HepG2 (cell line): ENCODE measurements at regions not wholly inside any gene's neighbourhood (a gene's known extent, or its start where the extent isn't known, plus 50 kb on each side); places are given as distances from the start of the nearest gene placed in this dataset.

Experiments used
- ATAC-seq: fragments of 200-7000 bp; cut with Tn5 transposase; 3 replicates; pipeline ENCODE4 v1.9.1; 2020; ENCODE audit warnings: mild to moderate bottlenecking, moderate library complexity
- BruUV-seq: library from RNA; stranded (reverse); fragments of 400-500 nt; replicated peaks from 2 replicates; lab custom pipeline; 2021; lab: Mats Ljungman, UMichigan
- CTCF ChIA-PET: fragments of 300-600 bp; formaldehyde crosslinking; extraction: SDS; loops from one replicate; lab custom pipeline; 2021; ENCODE audit warnings: low total read pairs, inconsistent platforms, low intra/inter-chr PET ratio; lab: Yijun Ruan, JAX
- POLR2A ChIA-PET: fragments of 350-600 bp; sonication (Branson Sonifier 250); formaldehyde crosslinking; loops from one replicate; lab custom pipeline; 2020; ENCODE audit warnings: antibody characterized with exemption, inconsistent platforms; lab: Yijun Ruan, JAX
- DNase-seq: peaks from one replicate; pipeline ENCODE4 v3.0.0-alpha.2; 2015; ENCODE audit warnings: low spot score
- FAIRE-seq: peaks from 3 replicates; lab custom pipeline; 2011; peaks lifted over from hg19 to GRCh38; lab: Jason Lieb, UNC
- H2AFZ ChIP-seq: one replicate; pipeline ENCODE4 v1.6.1; 2011; ENCODE audit warnings: low read length, inconsistent platforms
- H3K27ac ChIP-seq: fragments of 300-600 bp; 3 replicates; pipeline ENCODE4 v1.8.0; 2011; ENCODE audit warnings: mixed run types, mild to moderate bottlenecking, mixed read lengths, low read length, inconsistent platforms; ENCODE audit not compliant: insufficient read depth; ENCODE audit errors: extremely low read length
- H3K27me3 ChIP-seq, 2 experiments: fragments of 200-600 bp in 1 of 2; 2 replicates in 1 of 2; 3 replicates in 1 of 2; pipeline versions ENCODE4 v1.6.0 to v1.8.0; 2011; ENCODE audit warnings: low read length in 2 of 2, mild to moderate bottlenecking in 2 of 2, moderate library complexity in 2 of 2, inconsistent platforms in 1 of 2; ENCODE audit not compliant: insufficient read depth in 2 of 2, control insufficient read depth in 1 of 2
- H3K36me3 ChIP-seq, 2 experiments: fragments of 200-600 bp in 1 of 2; replicated peaks in 1 of 2; 2 replicates in 1 of 2; 3 replicates in 1 of 2; pipeline versions ENCODE4 v1.5.1 to v1.8.0; 2011; ENCODE audit warnings: low read length in 2 of 2, inconsistent platforms in 1 of 2; ENCODE audit not compliant: insufficient read depth in 2 of 2, control insufficient read depth in 1 of 2
- H3K4me1 ChIP-seq: 2 replicates; pipeline ENCODE4 v1.5.1; 2012; ENCODE audit warnings: low read length, inconsistent platforms; ENCODE audit not compliant: insufficient read depth
- H3K4me2 ChIP-seq: 2 replicates; pipeline ENCODE4 v1.6.0; 2011; ENCODE audit warnings: low read depth, low read length, inconsistent platforms
- H3K4me3 ChIP-seq, 3 experiments: fragments of 200-600 bp in 1 of 3; sonication (generic), shearing (Covaris generic) in 1 of 3; replicated peaks in 1 of 3; 2 replicates each; pipeline ENCODE4 v1.5.1; 2011 to 2016; ENCODE audit warnings: low read length in 3 of 3, inconsistent platforms in 2 of 3, low read depth in 2 of 3, mild to moderate bottlenecking in 2 of 3, control low read depth in 1 of 3, mixed read lengths in 1 of 3; ENCODE audit not compliant: insufficient read depth in 1 of 3
- H3K79me2 ChIP-seq: one replicate; pipeline ENCODE4 v1.6.1; 2011; ENCODE audit warnings: low read length, inconsistent platforms; ENCODE audit not compliant: insufficient read depth
- H3K9ac ChIP-seq: 2 replicates; pipeline ENCODE4 v1.6.0; 2011; ENCODE audit warnings: mild to moderate bottlenecking, low read depth, low read length, inconsistent platforms; ENCODE audit not compliant: insufficient read depth
- H3K9me3 ChIP-seq: 2 replicates; pipeline ENCODE4 v1.5.1; 2012; ENCODE audit warnings: mild to moderate bottlenecking, low read length
- H4K20me1 ChIP-seq: 2 replicates; pipeline ENCODE4 v1.6.0; 2011; ENCODE audit warnings: inconsistent platforms, mild to moderate bottlenecking, low read length, moderate library complexity; ENCODE audit not compliant: insufficient read depth
- CEBPB ChIP-seq: IDR thresholded peaks from 2 replicates; pipeline ENCODE4 v1.6.1; 2011; ENCODE audit warnings: low read depth, low read length, improper control_type of control experiment, borderline replicate concordance
- DNMT3B ChIP-seq: conservative IDR thresholded peaks from 2 replicates; pipeline ENCODE4 v1.6.1; 2016; ENCODE audit warnings: missing biosample characterization, control low read depth
- HOXA7 ChIP-seq: sonication (generic); formaldehyde crosslinking; IDR thresholded peaks from 2 replicates; pipeline ENCODE4 v1.8.1; 2022; ENCODE audit warnings: mild to moderate bottlenecking, missing genetic modification reagents, moderate library complexity
- IKZF5 ChIP-seq: IDR thresholded peaks from 2 replicates; pipeline ENCODE4 v1.6.1; 2018; ENCODE audit warnings: missing genetic modification reagents, mild to moderate bottlenecking, missing compliant biosample characterization
- KAT7 ChIP-seq: IDR thresholded peaks from 2 replicates; pipeline ENCODE4 v1.6.1; 2018; ENCODE audit warnings: borderline replicate concordance, missing compliant biosample characterization
- KDM5B ChIP-seq: sonication (generic); formaldehyde crosslinking; IDR thresholded peaks from 2 replicates; pipeline ENCODE4 v1.4.0; 2020; ENCODE audit warnings: missing genetic modification reagents, mild to moderate bottlenecking, borderline replicate concordance
- NKX3-1 ChIP-seq: sonication (generic); formaldehyde crosslinking; IDR thresholded peaks from 2 replicates; pipeline ENCODE4 v1.5.0; 2020; ENCODE audit warnings: missing genetic modification reagents
- NR2C2 ChIP-seq: sonication (generic); formaldehyde crosslinking; IDR thresholded peaks from 2 replicates; pipeline ENCODE4 v1.4.0; 2020; ENCODE audit warnings: missing genetic modification reagents, mild to moderate bottlenecking, moderate library complexity, borderline replicate concordance
- NR2F2 ChIP-seq: IDR thresholded peaks from 2 replicates; pipeline ENCODE4 v1.6.1; 2012; ENCODE audit warnings: low read depth, inconsistent platforms, borderline replicate concordance
- RAD21 ChIP-seq: fragments of 450-650 bp; formaldehyde crosslinking; IDR thresholded peaks from 2 replicates; pipeline ENCODE4 v1.5.0; 2020; ENCODE audit warnings: mild to moderate bottlenecking
- RNF2 ChIP-seq: fragments of 450-650 bp; conservative IDR thresholded peaks from 2 replicates; pipeline ENCODE4 v1.6.1; 2016; ENCODE audit warnings: low read depth
- RXRB ChIP-seq: IDR thresholded peaks from 2 replicates; pipeline ENCODE4 v1.6.1; 2016; ENCODE audit warnings: borderline replicate concordance, missing genetic modification reagents, missing compliant biosample characterization
- SAP130 ChIP-seq: IDR thresholded peaks from 2 replicates; pipeline ENCODE4 v1.6.1; 2016; ENCODE audit warnings: low read depth
- SETDB1 ChIP-seq: sonication (generic); formaldehyde crosslinking; IDR thresholded peaks from 2 replicates; pipeline ENCODE4 v1.5.1; 2020; ENCODE audit warnings: missing genetic modification reagents, mild to moderate bottlenecking, borderline replicate concordance
- ZNF281 ChIP-seq: sonication (generic); formaldehyde crosslinking; IDR thresholded peaks from 2 replicates; pipeline ENCODE4 v1.4.0; 2020; ENCODE audit warnings: missing genetic modification reagents, borderline replicate concordance
- ZNF619 ChIP-seq: sonication (generic); formaldehyde crosslinking; IDR thresholded peaks from 2 replicates; pipeline ENCODE4 v1.4.0; 2020; ENCODE audit warnings: mild to moderate bottlenecking, missing genetic modification reagents
- ZNF737 ChIP-seq: sonication (generic); formaldehyde crosslinking; IDR thresholded peaks from 2 replicates; pipeline ENCODE4 v1.5.0; 2020; ENCODE audit warnings: missing genetic modification reagents, mild to moderate bottlenecking, borderline replicate concordance
- ZNF816 ChIP-seq: sonication (generic); formaldehyde crosslinking; IDR thresholded peaks from 2 replicates; pipeline ENCODE4 v1.8.0; 2022; ENCODE audit warnings: missing genetic modification reagents, mild to moderate bottlenecking, borderline replicate concordance
- WGBS: methylation state at CpG from one replicate; pipeline ENCODE4 v1.1.6; 2017; ENCODE audit warnings: low lambda C conversion rate; 5-methylcytosine and 5-hydroxymethylcytosine counted together
- in situ Hi-C: cut with HindIII; loops from 2 replicates; pipeline ENCODE4 v1.10.0; 2017; ENCODE audit warnings: low pct_unique_long_range_greater_than_20kb; ENCODE audit not compliant: extremely low pct_ligation_motif_present
- intact Hi-C: fragments of 100-400 bp; cut with micrococcal nuclease; formaldehyde crosslinking; loops from one replicate; pipeline ENCODE4 v1.10.0; 2022; ENCODE audit not compliant: unreplicated experiment

GRCh38 chr3:146813496-146813895 lies 208.3 kb upstream of the PLSCR5 start:
- Histone ChIP-seq H3K79me2 (no peaks in the 10 kb centered on the region), H2AFZ (no peak overlapping the region), H3K4me1 (no peaks in the 10 kb centered on the region), H3K4me2 (no peak overlapping the region), H3K9me3 (no peaks in the 10 kb centered on the region), H3K27me3 (no peaks in the 10 kb centered on the region), H3K4me3 (no peak overlapping the region), H3K27ac (no peak overlapping the region), H3K36me3 (no peaks in the 10 kb centered on the region), H3K9ac (no peak overlapping the region), H4K20me1 (no peaks in the 10 kb centered on the region)
- in situ Hi-C loops (no loop called here), intact Hi-C loops (no loop called here)
- no peak for ATAC-seq
- DNase-seq = no peak
- TF ChIP-seq SETDB1 (CRISPR knock-in tag) (no peak), KAT7 (no peak), KDM5B (CRISPR knock-in tag) (no peak), HOXA7 (CRISPR knock-in tag) (no peak), ZNF737 (CRISPR knock-in tag) (no peak), CEBPB (no peak), IKZF5 (CRISPR knock-in tag) (no peak), SAP130 (CRISPR knock-in tag) (no peak), NR2F2 (no peak), RXRB (CRISPR knock-in tag) (no peak), ZNF816 (no peak), NR2C2 (CRISPR knock-in tag) (no peak), DNMT3B (no peak), ZNF619 (no peak), ZNF281 (CRISPR knock-in tag) (no peak), RNF2 (no peak), RAD21 (CRISPR knock-in tag) (no peak), NKX3-1 (CRISPR knock-in tag) (no peak)
- CTCF ChIA-PET = no interaction called here
- no peak for FAIRE-seq
- POLR2A ChIA-PET = no interaction called here
- WGBS = 0% methylated on average over 1 of the region's 1 CpG
- no TSS peak for BruUV-seq
